K562 (cell line): ENCODE measurements at regions not wholly inside any gene's neighbourhood (a gene's known extent, or its start where the extent isn't known, plus 50 kb on each side); places are given as distances from the start of the nearest gene placed in this dataset.

Experiments
- CCNT2 ChIP-seq: IDR thresholded peaks from 2 replicates; pipeline ENCODE4 v1.6.1; 2011; ENCODE audit warnings: borderline replicate concordance, low read depth, mild to moderate bottlenecking, moderate library complexity, mixed read lengths, low read length; ENCODE audit not compliant: insufficient read length; ENCODE audit errors: extremely low read depth
- CHD2 ChIP-seq: IDR thresholded peaks from 2 replicates; pipeline ENCODE4 v1.6.1; 2011; ENCODE audit warnings: low read depth, low read length
- EGR1 ChIP-seq: fragments of 450-650 bp; conservative IDR thresholded peaks from 2 replicates; pipeline ENCODE4 v1.6.1; 2017; ENCODE audit warnings: mild to moderate bottlenecking
- ETS1 ChIP-seq: conservative IDR thresholded peaks from 2 replicates; pipeline ENCODE4 v1.6.1; 2011; ENCODE audit warnings: low read depth, mild to moderate bottlenecking, low read length; ENCODE audit not compliant: control insufficient read depth
- KDM5B ChIP-seq: fragments of 200-600 bp; sonication (generic); IDR thresholded peaks from 2 replicates; pipeline ENCODE4 v1.6.1; 2012; ENCODE audit warnings: low read depth, mild to moderate bottlenecking, moderate library complexity, low read length, control low read depth, inconsistent platforms; ENCODE audit not compliant: insufficient replicate concordance
- MYC ChIP-seq, 2 experiments: fragments of 250-450 bp in 1 of 2; sonication (Bioruptor Pico) in 1 of 2; IDR thresholded peaks; 2 replicates each; pipeline versions ENCODE4 v1.5.1 to v1.6.1; 2012 to 2021; ENCODE audit warnings: low read depth in 2 of 2, borderline replicate concordance in 1 of 2, improper control_type of control experiment in 1 of 2, low read length in 1 of 2, mild to moderate bottlenecking in 1 of 2, moderate library complexity in 1 of 2
- POLR2AphosphoS5 ChIP-seq: IDR thresholded peaks from 2 replicates; pipeline ENCODE4 v1.6.1; 2011; ENCODE audit warnings: mild to moderate bottlenecking, low read depth, low read length, moderate library complexity; ENCODE audit not compliant: control insufficient read depth, insufficient read depth
- UBTF ChIP-seq, 2 experiments: IDR thresholded peaks; 2 replicates each; pipeline ENCODE4 v1.6.1; 2012; ENCODE audit warnings: improper control_type of control experiment in 2 of 2, low read depth in 2 of 2, low read length in 2 of 2, borderline replicate concordance in 1 of 2
- ZNF639 ChIP-seq, 2 experiments: fragments of 200-800 bp in 1 of 2; sonication (Bioruptor generic) in 1 of 2; sonication (generic) in 1 of 2; formaldehyde crosslinking in 1 of 2; IDR thresholded peaks in 1 of 2; conservative IDR thresholded peaks in 1 of 2; 2 replicates each; pipeline versions ENCODE4 v1.5.0 to v1.6.1; 2016 to 2020; ENCODE audit warnings: missing compliant biosample characterization in 1 of 2, missing genetic modification characterization in 1 of 2, missing genetic modification reagents in 1 of 2

- TF ChIP-seq ETS1 (no peak), KDM5B (peak; percentile 30), ZNF639 (CRISPR knock-in tag; conservative IDR thresholded peaks at IDR 0.05 in 1 of 2, IDR thresholded peaks at IDR 0.05 in 1 of 2) (no peak), CCNT2 (no peak), MYC (IDR thresholded peaks at IDR 0.05; ENCODE audit: low read depth, low read length) (no peak), MYC (CRISPR knock-in tag; IDR thresholded peaks at IDR 0.05; ENCODE audit: borderline replicate concordance, low read depth) (0 out of 2 replicates have a peak, but pooled peaks have one; percentile 28), UBTF (IDR thresholded peaks at IDR 0.05; ENCODE audit: borderline replicate concordance in 1 of 2, low read depth in 2 of 2, low read length in 2 of 2) (0 out of 4 replicates have a peak, but pooled peaks of 1 of the 2 experiments have one; percentile 12), CHD2 (no peak), POLR2AphosphoS5 (no peak), EGR1 (peak; percentile 27; the same call in 1 of the 2 replicates)
These were observed 73.2 kb upstream of the BCOR start (continued) for GRCh38 chrX:40170830-40171512.
